Epithelial cell of esophagus (primary cell): ENCODE measurements at regions not wholly inside any gene's neighbourhood (a gene's known extent, or its start where the extent isn't known, plus 50 kb on each side); places are given as distances from the start of the nearest gene placed in this dataset.

Experiments used
- DNase-seq: peaks from one replicate; pipeline ENCODE4 v3.0.0; 2010; ENCODE audit warnings: low read depth
- H3K4me3 ChIP-seq: 2 replicates; pipeline ENCODE4 v1.5.1; 2011; ENCODE audit warnings: mild to moderate bottlenecking, low read length, control low read depth
- TF ChIP-seq, protein P1 (sequence below): IDR thresholded peaks from 2 replicates; pipeline ENCODE4 v1.5.1; 2011; ENCODE audit warnings: low read depth, mild to moderate bottlenecking, low read length, control low read depth, inconsistent platforms; ENCODE audit not compliant: insufficient read depth; ENCODE audit errors: missing control alignments

GRCh38 chr1:188931506-188931905, 1546.2 kb downstream of the BRINP3 start:
- no peak for DNase-seq
- TF ChIP-seq, protein P1, sequence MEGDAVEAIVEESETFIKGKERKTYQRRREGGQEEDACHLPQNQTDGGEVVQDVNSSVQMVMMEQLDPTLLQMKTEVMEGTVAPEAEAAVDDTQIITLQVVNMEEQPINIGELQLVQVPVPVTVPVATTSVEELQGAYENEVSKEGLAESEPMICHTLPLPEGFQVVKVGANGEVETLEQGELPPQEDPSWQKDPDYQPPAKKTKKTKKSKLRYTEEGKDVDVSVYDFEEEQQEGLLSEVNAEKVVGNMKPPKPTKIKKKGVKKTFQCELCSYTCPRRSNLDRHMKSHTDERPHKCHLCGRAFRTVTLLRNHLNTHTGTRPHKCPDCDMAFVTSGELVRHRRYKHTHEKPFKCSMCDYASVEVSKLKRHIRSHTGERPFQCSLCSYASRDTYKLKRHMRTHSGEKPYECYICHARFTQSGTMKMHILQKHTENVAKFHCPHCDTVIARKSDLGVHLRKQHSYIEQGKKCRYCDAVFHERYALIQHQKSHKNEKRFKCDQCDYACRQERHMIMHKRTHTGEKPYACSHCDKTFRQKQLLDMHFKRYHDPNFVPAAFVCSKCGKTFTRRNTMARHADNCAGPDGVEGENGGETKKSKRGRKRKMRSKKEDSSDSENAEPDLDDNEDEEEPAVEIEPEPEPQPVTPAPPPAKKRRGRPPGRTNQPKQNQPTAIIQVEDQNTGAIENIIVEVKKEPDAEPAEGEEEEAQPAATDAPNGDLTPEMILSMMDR: no peak
- H3K4me3 ChIP-seq: no peak overlapping the region

GRCh38 chr1:188937965-188938551, 1539.6 kb downstream of the BRINP3 start:
- DNase-seq: no peak
- H3K4me3 ChIP-seq: no peak overlapping the region
- TF ChIP-seq, protein P1: peak; percentile 31

DNA sequence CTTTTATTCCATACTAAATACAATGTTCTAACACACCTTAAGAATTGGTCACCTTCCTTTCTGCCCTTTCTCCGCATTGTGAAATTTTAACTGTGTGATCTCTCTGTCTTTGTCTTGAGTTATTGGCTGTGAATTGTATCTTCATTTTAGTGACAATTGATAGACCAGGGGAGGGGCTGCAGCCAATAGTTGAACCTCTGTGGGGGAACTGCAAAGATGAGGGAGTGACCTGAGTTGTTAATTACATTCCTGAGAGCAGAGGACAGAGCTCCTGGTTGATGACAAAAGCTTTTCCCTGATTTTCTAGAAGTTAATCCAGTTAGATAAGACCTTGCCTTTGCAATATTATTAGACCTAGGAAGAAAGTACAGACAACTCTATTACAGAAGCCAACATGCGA, 1535.7 kb downstream of the BRINP3 start:
- H3K4me3 ChIP-seq: no peak overlapping the region
- TF ChIP-seq, protein P1: no peak
- DNase-seq: no peak

DNA sequence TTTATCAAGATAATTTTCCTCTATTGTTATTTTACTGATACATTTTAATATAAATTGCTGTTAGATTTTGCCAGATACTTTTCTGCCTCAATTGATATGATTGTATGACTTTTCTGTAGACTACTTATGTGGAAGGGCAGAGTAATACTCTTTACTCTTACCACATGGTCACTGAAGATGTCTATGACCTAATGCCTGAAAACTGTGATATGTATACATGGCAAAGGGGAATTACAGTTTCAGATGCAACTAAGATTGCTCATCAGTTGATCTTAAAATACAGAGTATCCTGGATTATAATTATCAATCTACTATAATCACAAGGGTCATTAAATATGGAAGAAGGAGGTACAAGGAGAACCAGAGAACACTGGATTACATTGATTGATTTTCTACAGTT, 1528.0 kb downstream of the BRINP3 start:
- TF ChIP-seq, protein P1: no peak
- no peak overlapping the region for H3K4me3 ChIP-seq
- DNase-seq: peak; percentile 2

- DNase-seq: no peak
- H3K4me3 ChIP-seq: no peak overlapping the region
- TF ChIP-seq, protein P1: no peak
Observed at GRCh38 chr1:188958461-188959115, 1519.1 kb downstream of the BRINP3 start.

DNA sequence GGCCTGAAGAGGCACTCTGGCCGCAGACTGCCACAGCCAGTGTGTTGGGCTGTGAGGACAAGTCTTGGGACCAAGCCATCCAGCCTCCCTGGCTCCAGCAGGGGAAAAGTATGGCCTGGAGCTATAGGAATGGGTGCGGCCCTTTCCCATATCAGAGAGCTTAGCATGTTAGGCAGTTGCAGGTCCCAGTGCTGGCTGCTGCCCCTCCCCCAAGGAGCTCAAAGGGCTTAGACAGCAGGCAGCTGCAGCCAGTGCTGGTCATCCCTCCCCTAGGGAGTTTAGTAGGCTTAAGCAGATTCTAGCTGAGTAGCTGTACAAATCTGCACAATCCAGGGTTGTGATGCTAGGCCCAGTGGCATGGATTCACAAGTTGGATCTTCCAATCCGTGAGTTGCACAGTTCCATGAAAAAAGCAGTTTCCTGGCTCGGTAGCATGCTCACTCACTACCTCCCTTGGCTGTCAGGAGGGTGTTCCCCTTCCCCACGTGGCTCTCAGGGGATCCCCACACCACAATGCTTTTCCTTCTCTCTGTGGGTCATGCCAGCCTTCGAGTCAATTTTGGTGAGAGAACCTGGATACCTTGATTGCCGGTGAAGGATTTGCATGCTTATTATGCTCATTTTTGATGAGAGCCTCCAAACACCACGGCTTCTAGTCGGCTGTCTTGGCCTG, 1490.8 kb downstream of the BRINP3 start:
- TF ChIP-seq, protein P1: no peak
- H3K4me3 ChIP-seq: no peak overlapping the region
- no peak for DNase-seq
